HepG2 (cell line): ENCODE measurements at regions not wholly inside any gene's neighbourhood (a gene's known extent, or its start where the extent isn't known, plus 50 kb on each side); places are given as distances from the start of the nearest gene placed in this dataset.

ENCODE experiments used
- ARNT2 ChIP-seq: sonication (generic); formaldehyde crosslinking; IDR thresholded peaks from 2 replicates; pipeline ENCODE4 v1.8.0; 2022; ENCODE audit warnings: mild to moderate bottlenecking, low read depth, missing genetic modification reagents, moderate library complexity
- GFI1 ChIP-seq: sonication (generic); formaldehyde crosslinking; IDR thresholded peaks from 2 replicates; pipeline ENCODE4 v1.5.0; 2020; ENCODE audit warnings: missing genetic modification reagents, mild to moderate bottlenecking, borderline replicate concordance
- THYN1 ChIP-seq: sonication (generic); formaldehyde crosslinking; IDR thresholded peaks from 2 replicates; pipeline ENCODE4 v1.8.1; 2023; ENCODE audit warnings: low read depth, mild to moderate bottlenecking, moderate library complexity, missing genetic modification reagents, borderline replicate concordance
- ZNF407 ChIP-seq: sonication (generic); formaldehyde crosslinking; IDR thresholded peaks from one replicate; pipeline ENCODE4 v1.5.1; 2020; ENCODE audit warnings: mild to moderate bottlenecking, missing genetic modification reagents; ENCODE audit errors: not compliant biosample characterization

- TF ChIP-seq ARNT2 (CRISPR knock-in tag) (no peak), GFI1 (CRISPR knock-in tag) (no peak), ZNF407 (no peak), THYN1 (CRISPR knock-in tag) (no peak)
Observed at GRCh38 chr5:130545291-130545690, 619.8 kb downstream of the HINT1 start (continued).
